Upper lobe of left lung (tissue), 4 donors: ENCODE measurements at regions not wholly inside any gene's neighbourhood (a gene's known extent, or its start where the extent isn't known, plus 50 kb on each side); places are given as distances from the start of the nearest gene placed in this dataset.

ENCODE experiments used
- CTCF ChIP-seq, 6 experiments: fragments of 450-650 bp in 4 of 6; fragments of 200-600 bp in 2 of 6; sonication (generic) in 2 of 6; IDR thresholded peaks; one replicate each; pipeline ENCODE4 v1.5.1; 2016 to 2019; ENCODE audit warnings: antibody characterized with exemption in 6 of 6
- POLR2AphosphoS5 ChIP-seq, 2 donors: sonication (generic); formaldehyde crosslinking; IDR thresholded peaks; one replicate each; pipeline ENCODE4 v1.5.1; 2017; ENCODE audit warnings: antibody characterized with exemption in 2 of 2

DNA sequence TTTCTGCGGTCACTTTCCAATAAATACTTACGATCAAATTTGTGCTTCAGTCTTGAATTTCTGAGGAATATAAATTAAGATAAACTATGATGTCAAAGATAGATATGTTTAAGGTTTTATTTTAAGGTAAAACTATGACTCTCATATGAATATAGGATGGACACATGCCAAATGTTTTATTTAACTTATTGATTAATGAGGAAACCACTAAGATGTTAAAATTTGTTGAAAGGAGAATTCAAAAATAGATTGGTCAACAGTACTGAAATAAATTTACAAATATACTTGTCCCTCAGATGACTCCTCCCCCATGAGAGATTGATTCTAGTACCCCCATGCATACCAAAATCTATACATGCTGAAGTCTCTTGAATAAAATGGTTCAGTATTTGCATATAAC lies 319.7 kb upstream of the KCNH8 start:
- no peak for TF ChIP-seq CTCF (IDR thresholded peaks at IDR 0.05)
- no peak for TF ChIP-seq POLR2AphosphoS5 (IDR thresholded peaks at IDR 0.05)
